GM23248 (cell line): ENCODE measurements at regions not wholly inside any gene's neighbourhood (a gene's known extent, or its start where the extent isn't known, plus 50 kb on each side); places are given as distances from the start of the nearest gene placed in this dataset.

Experiments
- EZH2 ChIP-seq: fragments of 200-600 bp; sonication (generic); IDR thresholded peaks from 2 replicates; pipeline ENCODE4 v1.6.1; 2018; ENCODE audit warnings: antibody characterized with exemption, mild to moderate bottlenecking; ENCODE audit not compliant: insufficient read depth, poor library complexity, severe bottlenecking
- EZH2phosphoT487 ChIP-seq: fragments of 200-600 bp; sonication (generic); IDR thresholded peaks from 2 replicates; pipeline ENCODE4 v1.6.1; 2018; ENCODE audit warnings: antibody characterized with exemption, moderate library complexity, mild to moderate bottlenecking, low read depth; ENCODE audit not compliant: insufficient read depth

- TF ChIP-seq EZH2 = no peak
- TF ChIP-seq EZH2phosphoT487 = no peak
Observed at GRCh38 chr2:64289251-64289650, 145.0 kb upstream of the PELI1 start.
